ENCODE measurements at regions not wholly inside any gene's neighbourhood (a gene's known extent, or its start where the extent isn't known, plus 50 kb on each side); places are given as distances from the start of the nearest gene placed in this dataset.

- ChIA-PET POLR2A (no interaction called here), CTCF (no interaction called here)
- no peaks in the 10 kb centered on the region for H3K9me3 ChIP-seq
- no peak overlapping the region for H3K9ac ChIP-seq
- H3K79me2 ChIP-seq (ENCODE audit: insufficient read depth) = no peaks in the 10 kb centered on the region
- TF ChIP-seq PBX3 (IDR thresholded peaks at IDR 0.05) (no peak), TCF12 (IDR thresholded peaks at IDR 0.05) (no peak), MAX (IDR thresholded peaks at IDR 0.05; ENCODE audit: low read depth) (no peak), YY1 (IDR thresholded peaks at IDR 0.05; ENCODE audit: low read depth) (no peak), RFX5 (IDR thresholded peaks at IDR 0.05; ENCODE audit: low read length) (no peak), IRF3 (IDR thresholded peaks at IDR 0.05; ENCODE audit: low read depth, low read length) (no peak), NFIC (IDR thresholded peaks at IDR 0.05; ENCODE audit: borderline replicate concordance) (no peak), TEAD4 (IDR thresholded peaks at IDR 0.05; ENCODE audit: borderline replicate concordance, insufficient read depth) (no peak)
- TF ChIP-seq, protein P1, sequence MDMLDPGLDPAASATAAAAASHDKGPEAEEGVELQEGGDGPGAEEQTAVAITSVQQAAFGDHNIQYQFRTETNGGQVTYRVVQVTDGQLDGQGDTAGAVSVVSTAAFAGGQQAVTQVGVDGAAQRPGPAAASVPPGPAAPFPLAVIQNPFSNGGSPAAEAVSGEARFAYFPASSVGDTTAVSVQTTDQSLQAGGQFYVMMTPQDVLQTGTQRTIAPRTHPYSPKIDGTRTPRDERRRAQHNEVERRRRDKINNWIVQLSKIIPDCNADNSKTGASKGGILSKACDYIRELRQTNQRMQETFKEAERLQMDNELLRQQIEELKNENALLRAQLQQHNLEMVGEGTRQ (IDR thresholded peaks at IDR 0.05; ENCODE audit: borderline replicate concordance, low read depth, low read length) = no peak
- TF ChIP-seq, protein P2, sequence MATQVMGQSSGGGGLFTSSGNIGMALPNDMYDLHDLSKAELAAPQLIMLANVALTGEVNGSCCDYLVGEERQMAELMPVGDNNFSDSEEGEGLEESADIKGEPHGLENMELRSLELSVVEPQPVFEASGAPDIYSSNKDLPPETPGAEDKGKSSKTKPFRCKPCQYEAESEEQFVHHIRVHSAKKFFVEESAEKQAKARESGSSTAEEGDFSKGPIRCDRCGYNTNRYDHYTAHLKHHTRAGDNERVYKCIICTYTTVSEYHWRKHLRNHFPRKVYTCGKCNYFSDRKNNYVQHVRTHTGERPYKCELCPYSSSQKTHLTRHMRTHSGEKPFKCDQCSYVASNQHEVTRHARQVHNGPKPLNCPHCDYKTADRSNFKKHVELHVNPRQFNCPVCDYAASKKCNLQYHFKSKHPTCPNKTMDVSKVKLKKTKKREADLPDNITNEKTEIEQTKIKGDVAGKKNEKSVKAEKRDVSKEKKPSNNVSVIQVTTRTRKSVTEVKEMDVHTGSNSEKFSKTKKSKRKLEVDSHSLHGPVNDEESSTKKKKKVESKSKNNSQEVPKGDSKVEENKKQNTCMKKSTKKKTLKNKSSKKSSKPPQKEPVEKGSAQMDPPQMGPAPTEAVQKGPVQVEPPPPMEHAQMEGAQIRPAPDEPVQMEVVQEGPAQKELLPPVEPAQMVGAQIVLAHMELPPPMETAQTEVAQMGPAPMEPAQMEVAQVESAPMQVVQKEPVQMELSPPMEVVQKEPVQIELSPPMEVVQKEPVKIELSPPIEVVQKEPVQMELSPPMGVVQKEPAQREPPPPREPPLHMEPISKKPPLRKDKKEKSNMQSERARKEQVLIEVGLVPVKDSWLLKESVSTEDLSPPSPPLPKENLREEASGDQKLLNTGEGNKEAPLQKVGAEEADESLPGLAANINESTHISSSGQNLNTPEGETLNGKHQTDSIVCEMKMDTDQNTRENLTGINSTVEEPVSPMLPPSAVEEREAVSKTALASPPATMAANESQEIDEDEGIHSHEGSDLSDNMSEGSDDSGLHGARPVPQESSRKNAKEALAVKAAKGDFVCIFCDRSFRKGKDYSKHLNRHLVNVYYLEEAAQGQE (IDR thresholded peaks at IDR 0.05; ENCODE audit: low read depth, low read length) = no peak
- H3K9me2 ChIP-seq = no peaks in the 10 kb centered on the region
- H3K4me3 ChIP-seq (ENCODE audit: low read depth in 2 of 2, low read length in 1 of 2) = no peak overlapping the region
- H2AFZ ChIP-seq (ENCODE audit: low read depth) = no peak overlapping the region
- no peaks in the 10 kb centered on the region for H3K36me3 ChIP-seq (replicated peaks in 1 of 2; ENCODE audit: control insufficient read depth in 1 of 2, insufficient read depth in 2 of 2, low read length in 1 of 2)
- H3K27me3 ChIP-seq (ENCODE audit: insufficient read depth) = no peaks in the 10 kb centered on the region
- 68% methylated on average over 3 of the region's 3 CpGs for WGBS (ENCODE audit: low lambda C conversion rate)
- H4K20me1 ChIP-seq (ENCODE audit: insufficient read depth) = no peaks in the 10 kb centered on the region
- no peaks in the 10 kb centered on the region for H3K4me1 ChIP-seq (ENCODE audit: control insufficient read depth in 1 of 2, insufficient read depth in 2 of 2, low read depth in 1 of 2, low read length in 1 of 2)
- no peak overlapping the region for H3K4me2 ChIP-seq
- H3F3A ChIP-seq (replicated peaks; ENCODE audit: insufficient read depth) = no peaks in the 10 kb centered on the region
- no peak for DNase-seq
- H3K27ac ChIP-seq (ENCODE audit: low read depth in 2 of 2, low read length in 1 of 2) = no peak overlapping the region
These were observed 100.6 kb upstream of the ST8SIA3 start for GRCh38 chr18:57251747-57252146.

DNA sequence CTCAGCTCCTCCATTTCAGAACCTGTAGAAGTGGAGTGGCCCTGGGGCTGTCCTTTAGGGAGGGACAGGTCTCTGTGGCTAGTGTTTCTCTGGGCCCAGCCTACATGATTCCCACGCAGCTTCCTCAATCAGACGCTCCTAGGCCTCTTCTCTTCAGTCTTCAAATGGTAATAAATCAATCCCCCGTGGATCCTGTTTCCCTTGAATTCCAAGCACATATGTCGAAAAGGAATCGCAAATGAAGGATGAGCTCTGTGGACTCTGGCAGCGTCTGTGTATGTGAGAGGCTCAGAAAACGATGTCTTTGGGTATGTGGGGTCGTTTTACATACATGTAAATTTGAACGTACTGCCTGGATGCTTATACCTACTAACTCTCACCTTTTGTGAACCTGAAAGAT is 98.5 kb upstream of the ST8SIA3 start:
- Histone ChIP-seq H3K4me2 (no peak overlapping the region), H3K9ac (no peak overlapping the region), H3K9me3 (no peaks in the 10 kb centered on the region), H4K20me1 (ENCODE audit: insufficient read depth) (no peaks in the 10 kb centered on the region), H2AFZ (ENCODE audit: low read depth) (no peak overlapping the region), H3F3A (replicated peaks; ENCODE audit: insufficient read depth) (no peaks in the 10 kb centered on the region), H3K9me2 (no peaks in the 10 kb centered on the region), H3K36me3 (replicated peaks in 1 of 2; ENCODE audit: control insufficient read depth in 1 of 2, insufficient read depth in 2 of 2, low read length in 1 of 2) (no peaks in the 10 kb centered on the region), H3K27me3 (ENCODE audit: insufficient read depth) (no peaks in the 10 kb centered on the region), H3K4me1 (ENCODE audit: control insufficient read depth in 1 of 2, insufficient read depth in 2 of 2, low read depth in 1 of 2, low read length in 1 of 2) (no peaks in the 10 kb centered on the region), H3K4me3 (ENCODE audit: low read depth in 2 of 2, low read length in 1 of 2) (no peak overlapping the region), H3K27ac (ENCODE audit: low read depth in 2 of 2, low read length in 1 of 2) (no peak overlapping the region), H3K79me2 (ENCODE audit: insufficient read depth) (no peaks in the 10 kb centered on the region)
- POLR2A ChIA-PET = no interaction called here
- DNase-seq = no peak
- WGBS (ENCODE audit: low lambda C conversion rate) = 36% methylated on average over 9 of the region's 9 CpGs
- CTCF ChIA-PET = no interaction called here
- no peak for TF ChIP-seq PBX3 (IDR thresholded peaks at IDR 0.05)
- TF ChIP-seq, protein P2 (IDR thresholded peaks at IDR 0.05; ENCODE audit: low read depth, low read length) = no peak
- no peak for TF ChIP-seq NFIC (IDR thresholded peaks at IDR 0.05; ENCODE audit: borderline replicate concordance)
- no peak for TF ChIP-seq RXRA (IDR thresholded peaks at IDR 0.05; ENCODE audit: borderline replicate concordance, low read depth)
- no peak for TF ChIP-seq USF1 (IDR thresholded peaks at IDR 0.05; ENCODE audit: borderline replicate concordance, low read depth)
- no peak for TF ChIP-seq RAD21 (IDR thresholded peaks at IDR 0.05; ENCODE audit: low read length)
- no peak for TF ChIP-seq MAX (IDR thresholded peaks at IDR 0.05; ENCODE audit: low read depth)
